ENCODE measurements at regions not wholly inside any gene's neighbourhood (a gene's known extent, or its start where the extent isn't known, plus 50 kb on each side); places are given as distances from the start of the nearest gene placed in this dataset.

DNA sequence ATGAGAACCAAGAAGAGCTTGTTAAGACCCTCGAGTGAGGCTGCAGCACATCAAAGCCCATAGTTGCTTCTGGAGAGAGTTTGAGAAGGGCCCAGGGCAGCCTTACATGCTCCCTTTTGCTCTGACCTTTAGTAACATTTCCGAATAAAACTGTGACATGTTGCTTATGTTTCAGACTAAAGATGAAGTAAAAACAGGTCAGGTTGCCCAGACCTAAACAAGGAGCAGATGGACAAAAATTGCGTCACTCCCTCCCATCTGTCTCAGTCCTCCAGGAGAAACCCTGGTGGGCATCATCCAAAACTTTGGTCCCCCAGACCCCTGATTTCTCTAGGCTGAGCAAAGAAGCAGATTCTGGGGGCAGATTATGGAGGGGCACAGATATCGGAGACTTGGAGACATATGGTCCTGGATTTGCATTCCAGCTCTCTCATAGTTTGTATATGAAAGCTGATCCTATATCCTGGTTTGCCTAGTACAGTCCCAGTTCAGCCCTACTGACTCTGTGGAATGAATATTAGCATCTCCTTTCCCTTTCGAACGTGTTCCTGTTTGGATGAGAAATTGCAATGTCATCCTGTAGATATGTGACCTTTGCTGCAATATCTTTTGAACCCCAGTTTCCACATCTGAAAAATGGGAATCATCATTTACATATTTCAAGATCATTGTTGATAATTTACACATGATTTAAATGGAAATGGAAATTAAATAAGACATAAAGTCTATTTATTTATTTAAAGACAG, 304.9 kb upstream of the USP24 start:
- TF ChIP-seq POLR2A (IDR thresholded peaks at IDR 0.05) = no peak
- TF ChIP-seq, protein P1, sequence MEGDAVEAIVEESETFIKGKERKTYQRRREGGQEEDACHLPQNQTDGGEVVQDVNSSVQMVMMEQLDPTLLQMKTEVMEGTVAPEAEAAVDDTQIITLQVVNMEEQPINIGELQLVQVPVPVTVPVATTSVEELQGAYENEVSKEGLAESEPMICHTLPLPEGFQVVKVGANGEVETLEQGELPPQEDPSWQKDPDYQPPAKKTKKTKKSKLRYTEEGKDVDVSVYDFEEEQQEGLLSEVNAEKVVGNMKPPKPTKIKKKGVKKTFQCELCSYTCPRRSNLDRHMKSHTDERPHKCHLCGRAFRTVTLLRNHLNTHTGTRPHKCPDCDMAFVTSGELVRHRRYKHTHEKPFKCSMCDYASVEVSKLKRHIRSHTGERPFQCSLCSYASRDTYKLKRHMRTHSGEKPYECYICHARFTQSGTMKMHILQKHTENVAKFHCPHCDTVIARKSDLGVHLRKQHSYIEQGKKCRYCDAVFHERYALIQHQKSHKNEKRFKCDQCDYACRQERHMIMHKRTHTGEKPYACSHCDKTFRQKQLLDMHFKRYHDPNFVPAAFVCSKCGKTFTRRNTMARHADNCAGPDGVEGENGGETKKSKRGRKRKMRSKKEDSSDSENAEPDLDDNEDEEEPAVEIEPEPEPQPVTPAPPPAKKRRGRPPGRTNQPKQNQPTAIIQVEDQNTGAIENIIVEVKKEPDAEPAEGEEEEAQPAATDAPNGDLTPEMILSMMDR (IDR thresholded peaks at IDR 0.05) = no peak

Measured in prostate gland (tissue), 2 donors.